HG03378 (cell line): ENCODE measurements at regions not wholly inside any gene's neighbourhood (a gene's known extent, or its start where the extent isn't known, plus 50 kb on each side); places are given as distances from the start of the nearest gene placed in this dataset.

ENCODE experiments used
- ATAC-seq: cut with Tn5 transposase; IDR thresholded peaks from one replicate; pipeline ENCODE4 v1.9.1; 2021; ENCODE audit warnings: mild to moderate bottlenecking, moderate library complexity; ENCODE audit not compliant: unreplicated experiment

DNA sequence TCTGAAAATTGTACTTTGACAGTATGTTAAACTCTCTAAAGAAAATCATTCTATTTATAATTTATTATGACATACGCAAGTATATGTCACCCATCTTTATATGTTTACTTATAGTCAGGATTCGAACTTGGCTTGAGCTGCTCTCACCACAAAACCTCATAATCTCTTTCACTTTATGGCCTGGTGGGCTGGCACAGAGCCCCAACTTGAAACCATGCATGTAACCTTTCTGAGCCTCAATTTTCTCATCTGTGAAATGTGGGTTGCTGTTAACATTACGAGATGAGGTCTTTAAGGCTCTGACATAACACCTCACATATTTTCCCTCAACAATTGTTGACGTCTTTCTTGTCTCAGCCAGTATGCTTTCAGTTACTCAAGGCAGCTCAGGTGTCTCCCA, 69.4 kb upstream of the PFN2 start:
- ATAC-seq = no peak

DNA sequence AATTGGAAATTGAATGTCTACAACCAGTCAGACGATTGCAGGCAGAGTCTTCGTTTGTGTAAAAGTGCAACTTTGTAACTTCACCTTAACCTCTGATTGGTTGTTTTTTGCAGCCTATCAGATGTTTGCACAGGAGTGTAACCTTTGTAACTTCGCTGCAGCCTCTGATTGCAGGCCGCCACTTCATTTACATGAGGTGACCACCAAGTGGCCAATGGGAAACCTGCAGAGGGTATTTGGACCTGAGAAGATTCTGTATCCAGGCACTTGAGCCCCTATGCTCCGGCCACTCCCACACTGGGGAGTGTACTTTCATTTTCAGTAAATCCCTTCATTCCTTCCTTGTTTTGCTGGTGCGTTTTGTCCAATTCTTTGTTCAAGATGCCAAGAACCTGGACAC, 68.1 kb upstream of the PFN2 start:
- no peak for ATAC-seq

DNA sequence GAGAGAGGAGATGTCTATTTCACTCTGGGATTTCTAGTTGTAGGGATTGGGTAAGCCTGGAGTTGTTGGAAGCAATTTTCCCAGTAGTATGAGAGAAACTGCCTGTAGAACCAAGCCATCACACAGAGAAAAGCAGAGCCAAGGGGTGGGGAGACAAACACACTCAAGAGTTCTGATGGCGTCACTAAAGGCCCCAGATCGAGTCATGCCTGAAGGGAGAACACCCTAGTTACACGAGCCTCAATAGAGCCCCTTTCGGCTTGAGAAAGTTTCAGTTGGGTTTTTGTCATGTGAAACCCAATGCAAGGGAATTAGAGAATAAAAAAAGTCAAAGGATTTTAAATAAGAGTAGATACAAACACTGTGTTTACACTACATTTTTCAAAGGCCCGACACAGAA, 66.1 kb upstream of the PFN2 start:
- ATAC-seq = no peak

DNA sequence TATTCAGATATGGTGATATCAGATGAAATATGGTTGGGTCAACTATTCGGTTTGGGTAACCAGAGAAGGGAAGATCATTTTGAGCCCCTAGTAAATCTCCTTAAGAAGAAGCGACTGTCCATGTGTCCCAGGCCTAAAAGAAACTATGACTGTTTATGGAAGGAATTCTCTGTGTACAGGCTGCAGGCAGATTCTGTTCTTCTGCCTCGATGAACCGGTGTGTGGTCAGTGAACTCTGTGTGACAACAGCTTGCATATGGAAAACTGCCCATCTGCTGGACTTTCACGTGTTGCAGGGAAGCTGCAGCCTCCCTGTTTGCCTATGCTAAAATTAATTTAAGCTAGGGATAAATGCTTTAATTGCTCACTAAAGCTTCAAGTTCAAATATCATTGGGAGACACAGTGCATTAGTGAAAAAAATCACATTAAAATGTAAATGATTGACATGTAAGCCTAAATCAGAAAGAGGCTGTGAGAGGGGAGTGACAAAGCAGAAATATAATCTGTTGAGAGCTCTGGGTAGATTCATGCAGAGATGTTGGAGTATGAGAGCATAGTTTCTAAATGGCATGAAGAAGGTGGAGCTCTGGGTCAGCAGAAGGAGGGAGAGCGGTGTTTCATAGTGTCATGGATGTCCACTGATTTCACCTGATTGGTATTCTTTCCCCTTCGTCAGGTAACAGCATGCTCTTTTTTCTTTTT, 65.4 kb upstream of the PFN2 start:
- ATAC-seq = no peak

DNA sequence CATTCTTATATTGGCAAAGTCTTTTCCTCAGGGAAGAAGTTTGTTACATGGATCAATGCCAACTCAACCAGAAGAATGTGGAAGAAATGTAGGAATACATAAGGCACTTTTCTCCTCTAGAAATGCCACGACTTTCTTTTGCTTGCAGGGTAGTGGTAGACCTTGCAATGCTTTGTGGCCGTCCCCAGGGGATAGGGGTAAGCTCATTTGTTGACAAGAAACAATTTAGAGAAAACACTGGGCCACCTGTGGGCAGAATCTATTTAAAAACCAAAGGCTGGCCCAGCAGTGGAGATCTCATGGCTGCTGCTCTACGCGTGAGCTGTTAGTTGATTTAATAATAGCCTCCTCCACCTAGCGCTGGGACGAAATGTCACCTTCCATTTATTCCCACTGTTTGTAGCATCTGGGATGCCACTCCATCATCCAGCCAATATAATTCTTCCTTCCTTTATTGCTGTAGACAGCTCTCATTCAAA, 64.6 kb upstream of the PFN2 start:
- no peak for ATAC-seq

DNA sequence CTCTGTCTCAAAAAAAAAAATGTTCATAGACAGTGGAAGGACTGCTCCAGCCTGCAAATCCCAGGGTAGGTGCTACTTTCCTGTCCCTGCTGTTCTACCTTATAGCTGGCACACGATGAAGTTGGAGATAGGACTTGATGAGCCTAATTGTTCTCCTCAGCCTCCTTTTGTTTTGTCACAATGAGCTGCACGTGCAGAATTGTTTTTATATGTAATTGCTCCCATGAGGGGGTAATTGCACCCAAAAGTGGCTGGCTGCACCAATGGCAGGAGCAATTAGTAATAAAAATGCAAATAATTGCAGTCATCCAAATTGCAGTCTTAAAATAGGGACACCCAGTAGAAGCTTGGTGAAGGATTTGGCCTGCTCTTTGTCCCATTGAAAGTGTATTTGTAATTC, 63.0 kb upstream of the PFN2 start:
- no peak for ATAC-seq

DNA sequence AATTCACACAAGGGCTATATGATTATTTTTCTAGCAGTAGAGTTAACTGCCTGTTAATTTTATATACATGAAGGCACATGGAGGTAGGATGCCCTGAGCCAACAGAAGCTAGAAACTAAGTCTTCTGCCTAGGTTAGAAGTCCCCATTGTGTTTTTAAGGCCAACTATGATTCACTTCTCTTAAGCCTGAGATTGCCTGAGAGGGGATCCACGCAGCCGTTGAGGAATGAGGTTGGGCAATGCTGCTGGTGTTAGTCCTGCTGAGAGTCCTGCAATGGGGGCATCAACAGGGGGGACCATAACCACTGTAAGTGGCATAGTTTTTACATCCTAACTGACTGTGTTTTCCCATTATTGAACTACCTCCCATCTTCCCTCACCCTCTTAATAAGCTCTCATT, 60.1 kb upstream of the PFN2 start:
- no peak for ATAC-seq

DNA sequence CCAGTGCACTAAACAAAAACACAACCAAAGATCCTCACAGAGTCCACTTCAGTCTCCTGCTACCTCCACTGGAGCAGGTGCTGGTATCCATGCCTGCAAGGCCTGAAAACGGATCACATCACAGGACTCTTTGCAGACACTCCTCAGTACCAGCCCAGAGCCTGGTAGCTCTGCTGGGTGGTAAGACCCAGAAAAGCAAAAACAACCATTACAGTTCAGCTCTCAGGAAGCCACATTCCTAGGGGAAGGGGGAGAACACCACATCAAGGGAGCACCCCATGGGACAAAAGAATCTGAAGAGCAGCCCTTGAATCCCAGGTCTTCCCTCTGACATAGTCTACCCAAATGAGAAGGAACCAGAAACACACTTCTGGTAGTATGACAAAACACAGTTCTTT, 52.5 kb upstream of the PFN2 start:
- no peak for ATAC-seq

DNA sequence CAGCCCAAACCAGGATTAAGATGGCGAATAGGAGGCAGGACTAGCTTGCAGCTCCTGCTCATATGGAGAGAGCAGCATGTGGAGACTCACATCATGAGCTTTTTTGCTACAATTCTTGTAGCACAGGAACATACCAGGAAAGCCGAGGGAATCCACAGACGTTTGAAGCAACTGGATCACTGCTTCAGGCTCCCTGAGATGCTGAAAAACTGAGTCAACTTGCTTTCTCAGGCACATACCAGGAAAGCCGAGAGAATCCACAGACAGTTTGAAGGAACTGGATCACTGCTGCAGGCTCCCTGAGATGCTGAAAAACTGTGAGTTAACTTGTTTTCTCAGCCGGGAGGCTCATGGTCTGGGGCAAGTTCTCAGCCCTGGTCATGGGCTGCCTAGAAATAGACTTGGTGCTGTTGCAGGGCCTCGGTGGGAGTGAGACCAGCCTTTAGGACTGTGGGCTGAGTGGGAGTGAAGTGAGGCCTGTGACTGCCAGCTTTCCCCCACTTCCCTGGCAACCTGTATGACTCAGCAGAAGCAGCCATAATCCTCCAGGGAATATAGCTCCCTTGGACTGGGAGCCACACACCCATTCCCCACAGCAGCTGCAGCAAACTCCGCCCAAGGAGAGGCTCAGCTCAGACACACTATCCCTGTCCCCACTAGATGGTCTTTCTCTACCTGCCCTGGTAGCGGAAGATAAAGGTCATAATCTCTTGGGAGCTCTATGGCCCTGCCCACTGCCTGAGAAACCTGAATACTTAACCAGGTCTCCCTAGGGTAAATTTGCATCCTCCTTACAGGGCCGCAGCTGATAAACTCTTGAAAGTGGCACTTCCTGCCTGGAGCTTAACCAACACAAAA, 51.9 kb upstream of the PFN2 start:
- ATAC-seq = peak; percentile 87

DNA sequence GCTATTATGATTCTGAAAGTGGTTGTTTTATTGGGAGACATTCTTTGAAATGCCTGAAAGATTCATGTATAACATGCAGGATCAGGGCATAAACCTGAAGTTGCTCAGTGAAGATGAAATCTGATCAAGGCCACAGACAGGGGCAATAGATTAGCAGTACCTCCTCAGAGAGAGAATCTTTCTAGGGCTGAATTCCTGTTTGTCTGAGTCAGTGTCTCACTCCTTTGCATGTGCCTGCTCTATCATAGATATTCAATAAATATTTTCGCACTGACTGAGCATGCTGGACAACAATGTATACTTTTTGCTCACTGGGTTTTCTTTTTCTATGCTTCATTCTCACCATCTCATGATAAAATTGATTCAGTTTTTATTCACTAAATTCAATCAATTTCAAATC, 49.8 kb upstream of the PFN2 start:
- ATAC-seq = no peak
